ENCODE measurements at regions not wholly inside any gene's neighbourhood (a gene's known extent, or its start where the extent isn't known, plus 50 kb on each side); places are given as distances from the start of the nearest gene placed in this dataset.
"Not testable (repeated sequence)": the region's sequence is repeated elsewhere in the genome, so short reads cannot be mapped to it uniquely, and the experiment has no call there.

DNA sequence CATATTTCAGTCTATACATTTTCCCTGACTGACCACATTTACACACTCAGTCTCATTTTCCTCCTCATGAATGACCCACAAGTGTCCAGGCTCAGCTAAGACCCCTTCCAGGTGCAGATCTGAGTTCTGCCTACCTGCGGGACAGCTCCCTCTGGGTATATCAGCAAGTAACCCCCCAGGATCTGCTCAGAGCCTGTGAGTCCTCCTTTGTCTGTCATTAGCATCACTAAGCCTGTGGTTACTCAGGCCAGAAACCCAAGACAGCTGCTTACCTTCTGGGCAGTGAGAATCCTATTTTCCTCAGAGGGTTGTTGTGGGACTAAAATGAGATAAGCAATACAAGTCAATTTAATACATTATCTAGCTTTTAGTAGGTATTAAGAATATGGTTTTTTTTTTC is 487.6 kb upstream of the BOD1L1 start:
- DNase-seq: no peak

DNA sequence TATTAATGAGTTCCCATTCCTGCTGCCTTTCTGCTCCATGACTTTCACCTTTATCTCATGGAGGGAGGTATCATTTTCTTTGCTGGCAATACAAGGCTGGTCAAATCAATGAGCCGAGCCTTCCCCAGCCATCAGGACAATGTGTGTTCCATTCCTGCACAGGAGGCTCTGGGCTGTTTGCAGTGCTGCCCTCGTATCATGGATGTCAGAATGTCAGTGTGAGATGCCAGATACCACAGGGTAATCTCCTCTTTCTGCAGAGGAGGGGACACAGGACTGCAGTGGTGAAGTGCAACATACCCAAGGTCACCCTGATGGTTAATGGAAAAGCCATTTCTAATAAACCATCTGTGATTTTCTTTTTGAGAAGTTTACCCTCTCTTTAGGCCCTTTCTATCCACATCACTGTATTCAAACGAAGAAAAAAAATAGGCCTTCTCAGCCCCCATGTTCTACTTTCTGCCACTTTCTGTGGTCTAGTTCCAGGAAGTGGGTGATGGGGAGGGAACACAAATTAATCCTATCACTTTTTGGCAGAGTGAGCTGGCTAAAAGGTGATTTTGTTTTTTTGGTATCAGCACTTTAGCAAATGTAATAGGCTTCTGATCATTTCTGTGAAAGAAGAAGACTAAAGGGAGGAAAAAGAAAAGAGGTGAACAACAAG is 490.2 kb upstream of the BOD1L1 start:
- no peak for DNase-seq

DNA sequence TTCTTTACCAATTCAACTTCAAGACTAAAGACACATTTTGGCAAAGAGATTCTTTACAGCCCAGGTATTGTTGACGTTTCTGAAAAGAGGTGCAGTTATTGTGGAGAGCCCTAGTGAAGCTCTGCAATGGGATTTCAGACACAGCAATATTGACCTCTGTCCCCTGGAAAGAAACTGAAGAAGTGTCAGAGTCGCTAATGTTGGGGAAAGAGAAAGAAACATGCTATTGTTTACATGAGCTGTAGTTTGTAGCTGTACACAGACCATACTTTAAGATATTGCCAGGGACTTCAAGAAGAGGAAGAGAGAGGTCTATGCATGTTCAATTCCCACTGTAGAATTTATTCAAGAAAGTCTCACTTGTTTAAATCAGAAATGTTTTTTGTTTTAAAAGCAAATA is 497.3 kb upstream of the BOD1L1 start:
- no peak for DNase-seq

DNA sequence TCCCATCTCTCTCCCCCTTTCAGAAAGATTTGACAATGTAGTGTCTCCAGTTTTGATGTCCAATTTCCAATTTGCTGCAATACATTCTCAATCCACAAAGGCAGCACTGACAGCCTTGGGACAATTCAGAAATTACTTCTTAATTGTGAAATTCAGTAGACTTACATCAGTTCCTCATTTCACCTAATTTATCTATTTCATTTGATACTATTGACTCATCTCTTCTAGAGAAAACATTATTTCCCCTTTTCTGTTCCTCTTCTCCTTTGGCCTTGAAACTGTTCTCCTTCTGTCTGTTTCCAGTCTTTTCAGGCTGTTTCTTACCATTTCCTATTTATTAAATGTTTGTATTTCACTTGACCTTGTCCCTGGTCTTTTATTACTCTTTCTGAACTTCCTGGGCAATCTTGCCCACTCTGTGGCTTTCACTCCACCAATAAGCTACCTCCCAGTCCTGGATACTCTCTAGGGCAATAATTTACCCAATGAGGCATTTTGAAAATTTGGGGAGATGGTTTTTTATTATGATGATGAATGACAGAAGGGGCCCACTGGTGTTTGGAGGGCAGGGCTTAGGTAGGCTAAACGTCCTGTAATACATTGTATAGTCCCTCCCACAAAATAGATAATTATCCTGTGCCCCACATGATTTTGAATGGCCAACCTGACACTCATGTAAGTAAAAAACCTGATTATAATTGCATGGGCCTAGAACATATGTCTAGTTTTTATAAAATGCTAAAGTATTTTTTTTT is 498.0 kb upstream of the BOD1L1 start:
- no peak for DNase-seq

DNA sequence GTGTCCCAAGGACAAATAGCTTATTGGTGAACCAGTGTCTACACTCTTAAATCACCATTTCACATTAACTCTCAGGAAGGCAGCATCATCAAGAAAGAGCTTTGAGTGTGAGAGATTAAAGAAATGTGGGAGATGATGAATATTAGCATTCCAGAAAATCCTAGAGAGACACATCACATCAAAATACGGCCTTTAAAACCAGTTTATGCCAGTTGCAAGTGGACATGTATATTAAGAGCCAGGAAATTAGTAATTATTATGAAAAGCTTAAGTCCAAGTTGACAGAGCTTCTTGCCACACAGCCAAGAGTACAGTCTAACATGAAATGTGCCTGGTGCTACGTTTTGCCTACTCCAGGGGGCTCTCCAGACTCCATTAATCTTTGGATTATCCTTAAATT is 503.0 kb upstream of the BOD1L1 start:
- no peak for DNase-seq

DNA sequence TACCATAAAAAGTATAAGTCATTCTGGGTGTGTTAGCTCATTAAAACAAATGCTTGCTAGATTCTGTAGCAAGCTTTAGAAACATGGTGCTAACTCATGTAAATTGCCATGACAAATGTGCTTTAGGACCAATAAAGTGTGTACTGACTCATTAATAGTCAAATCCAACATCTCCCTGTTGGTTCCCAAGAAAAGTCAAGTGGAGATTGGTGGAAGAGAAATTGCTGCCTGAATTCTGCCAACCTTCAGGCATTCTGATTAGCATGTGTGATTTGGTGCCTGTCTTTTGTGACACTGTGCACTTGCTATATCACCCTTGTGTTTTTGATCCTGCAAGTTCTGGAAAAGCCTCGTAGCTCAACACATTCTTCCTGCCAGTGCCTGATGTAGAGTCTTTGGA is 503.8 kb upstream of the BOD1L1 start:
- DNase-seq: no peak

DNA sequence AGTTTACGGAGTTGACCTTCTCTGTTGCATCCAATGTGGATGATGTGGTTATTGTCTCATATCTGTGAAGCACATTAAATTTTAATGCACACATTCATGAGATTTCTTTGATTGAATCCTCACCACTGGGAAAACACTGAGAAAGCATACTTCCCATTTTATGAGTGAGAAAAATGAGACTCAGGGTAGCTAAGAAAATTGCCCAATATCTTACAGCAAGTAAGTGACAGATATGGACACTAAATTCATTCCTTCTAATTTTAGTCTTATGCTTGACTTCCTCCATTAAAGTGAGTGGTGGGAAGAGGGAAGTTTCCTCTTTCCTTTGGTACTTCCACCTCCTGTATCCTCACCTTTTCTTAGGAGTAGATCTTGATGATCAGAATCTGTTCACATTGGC is 504.8 kb upstream of the BOD1L1 start:
- no peak for DNase-seq

DNA sequence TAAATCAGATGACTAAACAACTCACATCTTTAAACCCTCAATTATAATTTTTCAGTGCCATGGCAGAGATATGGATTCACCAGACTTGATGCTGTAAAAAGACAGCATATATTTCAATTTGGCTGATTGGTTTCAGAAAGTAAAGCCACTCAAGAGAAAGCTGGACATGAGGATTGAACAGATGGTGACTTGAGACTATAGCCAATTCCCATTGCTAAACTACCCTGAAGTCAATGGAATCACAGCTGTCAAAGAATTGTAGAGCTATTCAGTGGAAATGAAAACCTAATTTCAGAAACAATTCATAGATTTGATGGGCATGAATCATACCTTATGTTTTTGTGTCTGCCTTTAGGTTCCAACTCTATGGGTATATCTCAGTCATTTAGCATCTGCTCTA is 510.6 kb upstream of the BOD1L1 start:
- no peak for DNase-seq

DNA sequence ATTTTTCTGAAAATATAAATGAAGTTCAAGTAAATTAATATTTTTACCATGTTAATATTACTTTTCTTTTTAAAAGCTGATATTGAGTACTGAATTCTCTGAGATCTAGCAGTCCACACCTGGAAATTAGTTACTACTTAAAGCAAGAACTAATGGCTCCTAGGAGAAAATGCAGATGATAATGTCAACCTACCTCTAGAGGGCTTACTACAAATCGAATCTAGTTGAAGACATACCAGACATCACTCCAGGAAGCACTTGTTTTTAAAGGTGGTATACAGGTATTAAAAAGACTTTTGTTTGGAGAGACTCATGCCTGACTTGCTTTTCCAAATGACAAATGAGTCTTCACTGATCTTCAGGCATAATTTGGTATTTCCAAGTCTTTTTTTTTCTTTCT is 516.4 kb upstream of the BOD1L1 start:
- no peak for DNase-seq

DNA sequence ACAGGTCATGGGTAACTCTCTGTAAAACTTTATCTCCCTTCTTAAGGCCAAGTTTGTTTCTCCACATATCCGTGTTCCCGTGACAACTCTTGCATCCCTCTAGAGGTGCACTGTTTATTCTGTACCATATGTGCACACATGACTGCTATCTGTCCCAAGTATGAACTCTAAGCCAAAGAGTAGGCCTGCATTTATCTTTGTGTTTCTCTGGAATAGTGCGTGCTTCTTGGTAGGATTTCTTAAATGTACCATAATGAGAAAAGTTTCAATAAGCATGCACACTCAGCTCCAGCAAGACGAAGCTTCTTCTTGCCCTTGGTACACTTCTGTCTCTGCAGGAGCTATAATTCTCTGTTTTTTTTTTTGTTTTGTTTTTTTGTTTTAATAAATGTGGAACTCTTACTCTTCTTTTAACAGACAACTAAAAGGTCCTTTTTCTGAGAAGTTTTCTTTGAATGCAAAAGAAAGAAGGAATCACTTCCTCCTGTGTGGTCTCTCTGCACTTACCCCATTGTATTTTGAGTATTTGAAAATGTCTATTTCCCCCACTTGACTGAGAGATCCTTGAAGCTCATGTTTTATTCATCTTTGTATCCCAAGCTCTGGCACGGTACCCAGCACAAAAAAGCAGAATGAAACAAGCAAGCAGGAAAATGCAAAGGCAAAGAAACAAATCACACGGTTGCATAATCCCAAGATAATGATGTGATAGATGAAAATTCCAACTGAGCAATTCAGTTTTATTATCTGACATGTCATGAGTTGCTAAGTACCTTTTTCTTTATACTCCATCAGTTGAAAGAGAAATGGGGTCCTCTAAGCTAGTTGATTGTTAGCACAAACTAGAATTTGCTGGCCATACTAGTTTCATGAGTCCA is 521.9 kb upstream of the BOD1L1 start:
- no peak for DNase-seq

DNA sequence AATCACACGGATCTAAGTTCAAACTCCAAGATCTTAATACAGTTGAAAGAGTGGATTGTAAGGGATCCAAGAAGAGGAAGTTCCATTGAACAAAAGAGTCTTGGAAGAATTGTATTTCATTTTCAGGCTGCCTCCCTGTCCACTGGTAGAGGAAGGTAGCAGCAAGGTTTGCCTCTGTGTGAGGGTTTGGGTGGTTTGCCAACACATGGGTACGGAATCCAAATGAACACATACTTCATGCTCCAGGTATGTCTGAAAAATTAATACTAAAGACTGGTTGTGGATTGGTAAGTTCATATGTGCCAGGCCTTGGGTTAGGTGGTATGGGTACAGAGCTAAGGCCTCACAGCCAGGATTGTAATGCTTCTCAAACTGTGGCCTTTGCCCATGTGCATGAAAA is 523.6 kb upstream of the BOD1L1 start:
- DNase-seq: no peak

DNA sequence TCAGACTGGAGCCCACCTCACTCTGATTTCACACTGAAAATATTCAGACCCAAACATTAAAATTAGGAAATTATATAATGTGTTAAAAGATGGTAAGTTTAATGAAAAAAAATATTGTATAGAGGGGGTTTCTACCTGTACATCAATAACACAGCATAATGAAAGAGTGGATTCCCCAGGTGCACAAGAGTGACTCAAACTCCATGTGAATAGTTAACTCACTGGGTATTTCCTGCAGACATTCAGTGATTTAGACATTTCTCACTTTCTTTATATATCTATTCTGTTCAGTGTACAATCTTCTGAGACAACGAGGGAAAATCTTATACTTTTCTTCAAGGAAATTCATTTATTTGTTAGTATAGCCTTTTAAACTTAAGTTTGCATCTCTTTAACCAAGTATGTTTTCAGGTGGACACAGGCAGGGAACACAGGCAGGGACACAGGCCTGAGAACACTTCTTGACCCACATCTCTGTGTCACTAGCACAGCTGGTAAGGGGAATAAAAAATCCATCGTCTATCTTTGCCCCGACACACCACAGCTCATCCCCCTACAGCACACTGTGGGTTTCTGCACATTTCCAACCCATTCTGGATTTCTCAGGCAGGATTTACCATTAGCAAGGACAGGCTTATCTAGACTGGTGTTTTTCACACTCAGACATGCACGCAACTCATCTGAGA is 525.5 kb upstream of the BOD1L1 start:
- no peak for DNase-seq

DNA sequence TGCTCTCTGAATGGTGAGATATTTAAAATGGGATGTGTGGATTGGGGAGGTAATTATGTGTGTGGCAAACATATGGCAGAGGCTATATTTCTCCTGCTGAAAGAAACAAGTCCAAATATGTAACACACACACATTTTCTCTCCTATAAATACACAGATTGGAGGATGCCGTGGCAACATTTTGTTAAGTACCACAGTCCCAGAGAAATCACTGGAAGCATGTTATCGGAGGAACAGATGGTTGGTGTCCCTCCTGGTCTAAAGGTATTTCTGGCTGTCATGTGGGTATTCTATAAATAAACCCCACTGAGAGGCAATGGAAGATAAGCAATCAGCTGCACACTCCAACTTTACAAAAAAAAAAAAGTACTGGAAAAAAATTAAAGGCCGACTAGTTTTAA is 528.3 kb upstream of the BOD1L1 start:
- DNase-seq: peak; percentile 3

DNA sequence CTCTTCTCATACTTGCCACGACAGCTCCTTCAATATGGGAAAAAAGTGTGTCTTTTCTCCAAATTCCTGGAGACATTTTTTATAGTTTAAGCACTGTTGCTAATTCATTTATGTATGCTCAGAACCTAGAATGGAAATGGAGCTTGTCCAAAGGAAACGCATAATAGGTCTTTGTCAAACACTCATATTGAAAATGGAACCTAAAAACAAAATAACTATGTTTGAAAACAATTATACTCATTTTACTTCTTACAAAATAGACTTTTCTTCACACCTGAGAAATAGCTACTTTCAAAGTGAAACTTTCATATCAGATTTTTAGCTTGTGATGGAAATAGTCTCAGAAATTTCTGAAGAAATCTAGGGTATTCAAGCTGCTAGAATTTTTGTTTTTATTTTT is 529.7 kb upstream of the BOD1L1 start:
- no peak for DNase-seq

DNA sequence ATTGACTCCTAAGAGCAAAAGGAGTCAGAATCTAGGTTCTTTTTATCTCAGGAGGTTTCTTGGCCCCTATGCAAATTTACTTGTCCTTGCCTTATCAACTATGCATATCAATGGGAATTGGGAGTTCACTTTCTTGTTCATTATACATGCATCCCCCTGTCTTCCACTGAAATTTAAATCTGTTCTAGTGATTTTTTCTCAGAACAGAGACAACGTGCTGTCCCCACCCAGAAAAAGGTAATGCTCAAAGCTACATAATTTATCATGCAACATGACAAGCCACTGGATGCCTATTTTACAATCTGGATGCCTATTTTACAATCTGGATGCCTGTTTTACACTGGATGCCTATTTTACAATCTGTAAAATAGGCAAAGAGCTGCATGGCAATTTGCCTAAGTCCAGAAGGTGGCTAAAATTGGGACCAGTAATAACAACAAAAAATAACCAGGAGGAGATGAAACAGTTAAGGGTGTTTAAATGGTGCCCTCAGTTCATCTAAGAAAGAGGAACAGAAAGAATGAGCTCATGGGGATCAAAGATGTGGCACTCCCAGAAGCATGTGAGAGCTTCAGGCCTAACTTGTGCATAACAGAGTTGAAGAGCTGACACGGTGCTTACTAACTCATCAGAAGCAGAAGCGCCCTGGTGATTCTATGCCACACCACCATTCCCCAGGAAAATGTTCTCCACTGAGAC is 537.8 kb upstream of the BOD1L1 start:
- no peak for DNase-seq

DNA sequence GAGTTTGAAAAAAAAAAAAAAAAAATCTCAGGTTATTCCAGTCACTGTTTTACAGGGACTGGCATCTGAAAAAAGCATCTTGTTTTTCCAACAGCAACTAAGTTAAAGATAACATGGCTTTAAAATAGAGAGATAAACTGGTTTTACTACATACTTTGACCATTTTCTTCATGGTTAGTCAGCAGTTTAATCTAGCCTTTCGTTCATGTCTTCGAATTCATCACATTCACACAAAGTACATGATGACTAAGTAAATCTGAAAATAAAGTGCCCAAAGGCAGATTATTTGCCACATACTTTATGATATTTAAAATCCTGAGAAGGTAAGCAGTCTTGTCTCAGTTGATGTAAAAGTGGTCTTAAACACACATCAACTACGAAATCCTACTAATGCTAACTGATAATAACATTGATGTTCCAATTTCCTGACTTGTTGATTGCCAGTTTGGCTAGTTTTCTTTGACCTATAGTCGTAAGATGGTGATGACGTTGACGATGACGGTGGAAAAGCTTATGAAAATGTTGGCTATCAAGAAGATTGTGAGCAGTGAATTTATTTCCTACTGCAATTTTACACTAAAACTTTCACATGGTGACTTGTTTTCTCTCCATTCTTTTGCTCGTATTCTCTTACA is 540.5 kb upstream of the BOD1L1 start:
- no peak for DNase-seq

DNA sequence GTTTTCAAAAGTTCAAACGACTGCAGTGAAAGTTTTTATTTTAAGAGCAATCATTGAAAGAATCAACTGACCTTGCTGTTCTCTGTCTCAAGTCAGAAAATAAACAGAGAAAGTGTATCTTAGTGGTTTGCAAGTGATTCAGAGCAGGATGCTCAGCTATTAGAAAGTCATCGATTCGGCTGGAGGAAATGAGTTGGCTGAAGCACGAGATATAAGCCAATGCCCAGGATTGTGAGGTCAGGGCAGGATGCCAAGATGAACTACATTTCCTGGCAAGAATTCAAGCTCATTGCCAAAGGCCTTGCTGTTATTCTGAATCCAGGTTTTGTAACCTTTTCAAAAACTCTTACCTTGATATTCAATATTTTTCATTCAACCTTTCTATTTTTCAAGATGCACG is 541.4 kb upstream of the BOD1L1 start:
- DNase-seq: peak; percentile 28

DNA sequence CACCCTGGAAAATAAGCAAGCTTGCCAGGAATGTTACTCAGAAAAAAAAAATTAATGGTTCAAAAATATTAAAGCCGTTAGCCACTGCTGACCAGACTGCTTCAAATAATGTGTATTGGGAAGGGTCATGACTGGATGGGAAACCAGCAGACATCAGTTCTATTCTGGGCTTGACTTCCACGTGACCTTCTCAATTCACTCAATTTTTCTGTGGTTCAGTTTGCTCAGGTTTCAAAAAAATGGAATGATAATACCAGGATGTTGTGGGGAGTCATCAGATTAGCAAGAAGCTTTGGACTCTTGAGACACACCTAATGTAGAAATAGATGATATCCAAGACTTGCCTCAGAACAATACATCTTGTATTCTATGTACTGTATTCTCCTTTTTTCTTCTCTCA is 541.9 kb upstream of the BOD1L1 start:
- DNase-seq: no peak

DNA sequence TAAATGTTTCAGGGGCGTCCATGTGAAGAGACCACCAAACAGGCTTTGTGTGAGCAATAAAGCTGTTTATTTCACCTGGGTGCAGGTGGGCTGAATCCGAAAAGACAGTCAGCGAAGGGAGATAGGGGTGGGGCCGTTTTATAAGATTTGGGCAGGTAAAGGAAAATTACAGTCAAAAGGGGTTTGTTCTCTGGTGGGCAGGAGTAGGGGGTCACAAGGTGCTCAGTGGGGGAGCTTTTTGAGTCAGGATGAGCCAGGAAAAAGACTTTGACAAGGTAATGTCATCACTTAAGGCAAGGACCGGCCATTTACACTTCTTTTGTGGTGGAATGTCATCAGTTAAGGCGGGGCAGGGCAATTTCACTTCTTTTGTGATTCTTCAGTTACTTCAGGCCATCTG is 542.4 kb upstream of the BOD1L1 start:
- DNase-seq: not testable (repeated sequence)

DNA sequence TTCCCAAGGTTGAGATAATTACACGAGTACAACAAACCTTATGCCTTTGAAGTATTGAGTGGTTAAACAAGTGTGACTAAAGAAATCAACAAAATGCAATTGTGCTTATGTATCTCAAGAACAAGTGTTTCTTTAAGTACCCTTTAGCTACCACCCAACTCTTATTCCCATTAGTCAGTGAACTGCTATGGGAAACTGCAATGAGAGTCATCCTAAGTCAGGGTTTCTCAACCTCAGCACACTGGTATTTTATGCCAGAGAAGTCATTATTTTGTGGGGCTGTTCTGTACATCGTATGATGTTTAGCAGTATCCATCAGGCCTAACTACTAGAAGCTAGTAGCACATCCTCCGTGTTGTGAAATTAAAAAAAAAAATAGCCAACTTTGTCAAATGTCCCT is 549.1 kb upstream of the BOD1L1 start:
- no peak for DNase-seq

DNA sequence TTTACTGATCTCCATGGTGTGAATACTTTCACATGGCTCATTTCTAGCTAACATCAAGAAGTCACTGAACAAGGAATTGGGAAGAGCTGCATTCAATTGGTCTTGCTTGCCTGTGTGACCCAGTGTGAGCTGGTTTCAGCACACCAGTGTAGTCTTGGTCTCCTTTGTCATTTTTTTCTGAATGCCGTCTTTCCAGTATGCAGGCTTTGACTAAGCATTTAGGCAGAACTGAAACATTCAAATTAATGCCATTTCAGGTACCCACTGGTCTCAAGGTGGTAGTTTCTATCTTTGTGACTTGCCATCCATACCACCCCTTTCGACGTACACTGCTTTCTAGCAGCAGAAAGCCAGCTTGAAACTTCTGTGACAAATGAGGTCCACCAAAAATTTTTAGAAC is 550.5 kb upstream of the BOD1L1 start:
- no peak for DNase-seq

DNA sequence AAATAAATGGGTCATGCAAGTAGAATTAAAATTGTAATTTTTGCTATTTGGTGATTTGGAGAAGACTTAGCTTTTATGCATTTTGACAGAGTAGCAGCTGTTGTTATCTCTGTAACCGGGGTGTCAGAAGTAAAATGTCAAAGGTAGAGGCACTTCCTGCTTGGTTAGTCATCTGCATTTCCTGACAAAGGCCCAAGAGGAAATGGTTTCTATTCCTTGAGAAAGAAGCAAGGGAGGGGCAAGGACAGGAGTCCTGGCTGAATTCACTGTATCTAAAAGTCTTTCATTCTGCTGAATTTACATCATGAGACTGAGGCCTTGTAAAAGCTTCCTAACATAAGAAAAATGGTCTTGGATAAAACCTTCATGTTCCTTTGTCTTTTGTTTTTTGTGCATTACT is 550.9 kb upstream of the BOD1L1 start:
- no peak for DNase-seq

All from tongue (tissue), 1 donor.